Panc1 (cell line): ENCODE measurements at regions not wholly inside any gene's neighbourhood (a gene's known extent, or its start where the extent isn't known, plus 50 kb on each side); places are given as distances from the start of the nearest gene placed in this dataset.

Source experiments
- ATAC-seq: fragments of 200-7000 bp; cut with Tn5 transposase; 2 replicates; pipeline ENCODE4 v1.9.1; 2020; ENCODE audit warnings: mild to moderate bottlenecking, moderate library complexity
- BruUV-seq: library from RNA; stranded (reverse); fragments of 400-500 nt; replicated peaks from 2 replicates; lab custom pipeline; 2021; lab: Mats Ljungman, UMichigan
- CTCF ChIA-PET: fragments of 300-600 bp; sonication (Branson Sonifier 250); formaldehyde crosslinking; loops from one replicate; lab custom pipeline; 2022; ENCODE audit warnings: antibody characterized with exemption; lab: Charles Lee
- POLR2A ChIA-PET: fragments of 300-600 bp; sonication (Branson Sonifier 250); formaldehyde crosslinking; loops from one replicate; lab custom pipeline; 2022; ENCODE audit warnings: antibody characterized with exemption; lab: Charles Lee
- DNase-seq: peaks from one replicate; pipeline ENCODE4 v3.0.0-alpha.2; 2010; ENCODE audit warnings: low read depth, low spot score
- H3K27ac ChIP-seq: 2 replicates; pipeline ENCODE4 v1.5.1; 2011; ENCODE audit warnings: mild to moderate bottlenecking, low read length, inconsistent platforms
- H3K27me3 ChIP-seq: fragments of 200-500 bp; sonication (Bioruptor generic); 2 replicates; pipeline ENCODE4 v1.6.0; 2014; ENCODE audit warnings: low read length, inconsistent platforms; ENCODE audit not compliant: control insufficient read depth, insufficient read depth
- H3K36me3 ChIP-seq: fragments of 200-500 bp; sonication (Bioruptor generic); 2 replicates; pipeline ENCODE4 v1.5.1; 2014; ENCODE audit warnings: inconsistent platforms, mild to moderate bottlenecking, low read length, moderate library complexity; ENCODE audit not compliant: control insufficient read depth, insufficient read depth
- H3K4me1 ChIP-seq: 2 replicates; pipeline ENCODE4 v1.5.1; 2011; ENCODE audit warnings: inconsistent platforms, mild to moderate bottlenecking, low read length, moderate library complexity; ENCODE audit not compliant: control insufficient read depth, insufficient read depth
- H3K4me3 ChIP-seq, 2 experiments: 2 replicates each; pipeline ENCODE4 v1.5.1; 2011 to 2012; ENCODE audit warnings: low read depth in 2 of 2, low read length in 2 of 2, mild to moderate bottlenecking in 2 of 2, inconsistent platforms in 1 of 2, moderate library complexity in 1 of 2
- H3K9me3 ChIP-seq: fragments of 200-500 bp; sonication (Bioruptor generic); 2 replicates; pipeline ENCODE4 v1.5.1; 2014; ENCODE audit warnings: low read depth, mild to moderate bottlenecking, inconsistent platforms, low read length, moderate library complexity; ENCODE audit not compliant: control insufficient read depth, insufficient read depth
- POLR2AphosphoS5 ChIP-seq: IDR thresholded peaks from 2 replicates; pipeline ENCODE4 v1.6.1; 2012; ENCODE audit warnings: mild to moderate bottlenecking, low read depth, low read length, moderate library complexity
- SIN3A ChIP-seq: IDR thresholded peaks from 2 replicates; pipeline ENCODE4 v1.6.1; 2012; ENCODE audit warnings: low read depth, mild to moderate bottlenecking, low read length, moderate library complexity, borderline replicate concordance; ENCODE audit not compliant: insufficient read depth
- TCF7L2 ChIP-seq: IDR thresholded peaks from 2 replicates; pipeline ENCODE4 v1.6.1; 2011; ENCODE audit warnings: mild to moderate bottlenecking, low read depth, low read length, inconsistent platforms
- in situ Hi-C: cut with HindIII; loops from 2 replicates; pipeline ENCODE4 v1.10.0; 2016; ENCODE audit warnings: low sequenced_read_pairs, low pct_unique_long_range_greater_than_20kb
- intact Hi-C: fragments of 100-400 bp; cut with micrococcal nuclease; formaldehyde crosslinking; loops from one replicate; pipeline ENCODE4 v1.10.0; 2022; ENCODE audit not compliant: unreplicated experiment
- TF ChIP-seq, protein P1 (sequence below), 2 experiments: IDR thresholded peaks; 2 replicates each; pipeline ENCODE4 v1.6.1; 2011 to 2012; ENCODE audit warnings: low read depth in 2 of 2, control low read depth in 1 of 2, low read length in 1 of 2, mild to moderate bottlenecking in 1 of 2, moderate library complexity in 1 of 2; ENCODE audit not compliant: insufficient read depth in 1 of 2
- TF ChIP-seq, protein P2 (sequence below): fragments of 450-650 bp; IDR thresholded peaks from 2 replicates; pipeline ENCODE4 v1.5.1; 2017; ENCODE audit warnings: mild to moderate bottlenecking

DNA sequence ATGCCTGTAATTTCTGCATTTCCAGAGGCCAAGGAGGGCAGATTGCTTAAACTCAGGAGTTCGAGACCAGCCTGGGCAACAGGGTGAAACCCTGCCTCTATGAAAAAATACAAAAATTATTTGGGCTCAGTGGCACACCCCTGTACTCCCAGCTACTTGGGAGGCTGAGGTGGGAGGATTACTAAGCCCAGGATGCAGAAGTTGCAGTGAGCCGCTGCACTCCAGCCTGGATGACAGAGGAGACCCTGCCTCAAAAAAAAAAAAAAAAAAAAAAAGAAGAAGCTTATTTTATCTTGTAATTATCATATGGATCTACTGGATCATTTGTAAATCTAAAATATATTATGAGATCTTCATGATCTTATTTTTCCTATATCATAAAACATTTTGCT lies 84.1 kb downstream of the PPCDC start:
- no peaks in the 10 kb centered on the region for H3K27me3 ChIP-seq
- ATAC-seq (no peak), DNase-seq (no peak)
- intact Hi-C loops (no loop called here), in situ Hi-C loops (no loop called here)
- TF ChIP-seq SIN3A, result no peak
- H3K4me1 ChIP-seq, result peaks cover 6% of the 10 kb centered on the region; the same call in 1 of the 2 replicates
- no peak overlapping the region for H3K4me3 ChIP-seq
- no peak overlapping the region for H3K27ac ChIP-seq
- ChIA-PET CTCF (interaction anchor here (0.6 kb wide), 1 partner anchor 62 kb away, joined by 5 read pairs; no protein-coding TSS in a partner anchor), POLR2A (interaction anchor here (0.6 kb wide), 1 partner anchor 126 kb away, joined by 3 read pairs; no protein-coding TSS in a partner anchor)
- no TSS peak for BruUV-seq
- no peaks in the 10 kb centered on the region for H3K9me3 ChIP-seq
- no peaks in the 10 kb centered on the region for H3K36me3 ChIP-seq

DNA sequence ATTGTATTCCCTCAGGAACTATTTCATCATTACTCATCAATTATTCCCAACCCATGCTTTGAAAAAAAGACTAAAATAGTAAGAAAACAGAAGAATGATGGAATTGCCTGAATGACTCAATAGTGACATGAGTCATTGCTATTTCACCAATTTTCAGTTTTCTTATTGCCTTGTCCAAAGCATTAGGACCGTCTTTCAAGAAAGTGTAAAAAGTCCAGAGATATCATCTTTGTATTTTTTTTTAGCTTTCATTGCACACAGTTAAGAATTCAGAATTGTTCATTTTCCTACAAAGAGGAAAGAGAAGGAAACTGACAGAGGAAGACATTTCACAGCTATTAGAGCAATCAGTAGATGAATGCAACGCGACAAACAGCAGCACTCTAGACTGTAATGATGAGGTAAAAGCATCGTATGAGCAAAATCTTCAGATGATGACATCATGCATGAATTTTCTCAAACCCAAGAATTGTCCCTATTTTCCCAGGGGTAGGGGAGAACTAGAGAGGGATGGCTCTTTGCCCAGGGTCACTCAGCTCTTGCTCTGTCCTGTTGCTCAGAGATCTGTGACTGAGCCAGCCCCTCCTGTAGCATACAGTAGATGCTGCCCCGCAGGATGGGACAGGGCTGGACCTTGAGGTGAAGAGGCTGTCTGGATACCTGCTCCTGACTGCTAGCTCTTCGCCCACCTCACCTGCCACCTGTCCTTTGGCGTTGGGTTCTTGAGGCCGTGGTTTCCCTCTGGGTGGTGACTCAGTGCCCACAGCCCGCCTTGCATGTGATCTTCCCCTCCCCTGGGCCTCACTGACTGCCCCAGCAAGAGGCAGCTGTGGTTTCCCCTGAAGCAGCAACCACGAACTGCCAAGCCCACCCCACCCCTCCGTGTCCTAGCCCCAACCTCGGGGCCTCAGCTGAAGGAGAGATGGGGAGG lies 84.8 kb downstream of the PPCDC start:
- Histone ChIP-seq H3K36me3 (no peaks in the 10 kb centered on the region), H3K9me3 (no peaks in the 10 kb centered on the region), H3K27me3 (no peaks in the 10 kb centered on the region), H3K4me3 (no peak overlapping the region), H3K4me1 (peaks cover 6% of the 10 kb centered on the region; the same call in 1 of the 2 replicates), H3K27ac (no peak overlapping the region)
- no peak for ATAC-seq
- in situ Hi-C loops (no loop called here), intact Hi-C loops (no loop called here)
- DNase-seq, result no peak
- TF ChIP-seq, protein P1, sequence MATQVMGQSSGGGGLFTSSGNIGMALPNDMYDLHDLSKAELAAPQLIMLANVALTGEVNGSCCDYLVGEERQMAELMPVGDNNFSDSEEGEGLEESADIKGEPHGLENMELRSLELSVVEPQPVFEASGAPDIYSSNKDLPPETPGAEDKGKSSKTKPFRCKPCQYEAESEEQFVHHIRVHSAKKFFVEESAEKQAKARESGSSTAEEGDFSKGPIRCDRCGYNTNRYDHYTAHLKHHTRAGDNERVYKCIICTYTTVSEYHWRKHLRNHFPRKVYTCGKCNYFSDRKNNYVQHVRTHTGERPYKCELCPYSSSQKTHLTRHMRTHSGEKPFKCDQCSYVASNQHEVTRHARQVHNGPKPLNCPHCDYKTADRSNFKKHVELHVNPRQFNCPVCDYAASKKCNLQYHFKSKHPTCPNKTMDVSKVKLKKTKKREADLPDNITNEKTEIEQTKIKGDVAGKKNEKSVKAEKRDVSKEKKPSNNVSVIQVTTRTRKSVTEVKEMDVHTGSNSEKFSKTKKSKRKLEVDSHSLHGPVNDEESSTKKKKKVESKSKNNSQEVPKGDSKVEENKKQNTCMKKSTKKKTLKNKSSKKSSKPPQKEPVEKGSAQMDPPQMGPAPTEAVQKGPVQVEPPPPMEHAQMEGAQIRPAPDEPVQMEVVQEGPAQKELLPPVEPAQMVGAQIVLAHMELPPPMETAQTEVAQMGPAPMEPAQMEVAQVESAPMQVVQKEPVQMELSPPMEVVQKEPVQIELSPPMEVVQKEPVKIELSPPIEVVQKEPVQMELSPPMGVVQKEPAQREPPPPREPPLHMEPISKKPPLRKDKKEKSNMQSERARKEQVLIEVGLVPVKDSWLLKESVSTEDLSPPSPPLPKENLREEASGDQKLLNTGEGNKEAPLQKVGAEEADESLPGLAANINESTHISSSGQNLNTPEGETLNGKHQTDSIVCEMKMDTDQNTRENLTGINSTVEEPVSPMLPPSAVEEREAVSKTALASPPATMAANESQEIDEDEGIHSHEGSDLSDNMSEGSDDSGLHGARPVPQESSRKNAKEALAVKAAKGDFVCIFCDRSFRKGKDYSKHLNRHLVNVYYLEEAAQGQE (IDR thresholded peaks at IDR 0.05; ENCODE audit: insufficient read depth in 1 of 2, low read depth in 2 of 2, low read length in 1 of 2), result no peak
- TF ChIP-seq TCF7L2 (no peak), SIN3A (no peak), POLR2AphosphoS5 (no peak)
- TF ChIP-seq, protein P2, sequence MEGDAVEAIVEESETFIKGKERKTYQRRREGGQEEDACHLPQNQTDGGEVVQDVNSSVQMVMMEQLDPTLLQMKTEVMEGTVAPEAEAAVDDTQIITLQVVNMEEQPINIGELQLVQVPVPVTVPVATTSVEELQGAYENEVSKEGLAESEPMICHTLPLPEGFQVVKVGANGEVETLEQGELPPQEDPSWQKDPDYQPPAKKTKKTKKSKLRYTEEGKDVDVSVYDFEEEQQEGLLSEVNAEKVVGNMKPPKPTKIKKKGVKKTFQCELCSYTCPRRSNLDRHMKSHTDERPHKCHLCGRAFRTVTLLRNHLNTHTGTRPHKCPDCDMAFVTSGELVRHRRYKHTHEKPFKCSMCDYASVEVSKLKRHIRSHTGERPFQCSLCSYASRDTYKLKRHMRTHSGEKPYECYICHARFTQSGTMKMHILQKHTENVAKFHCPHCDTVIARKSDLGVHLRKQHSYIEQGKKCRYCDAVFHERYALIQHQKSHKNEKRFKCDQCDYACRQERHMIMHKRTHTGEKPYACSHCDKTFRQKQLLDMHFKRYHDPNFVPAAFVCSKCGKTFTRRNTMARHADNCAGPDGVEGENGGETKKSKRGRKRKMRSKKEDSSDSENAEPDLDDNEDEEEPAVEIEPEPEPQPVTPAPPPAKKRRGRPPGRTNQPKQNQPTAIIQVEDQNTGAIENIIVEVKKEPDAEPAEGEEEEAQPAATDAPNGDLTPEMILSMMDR, result no peak
- POLR2A ChIA-PET, result interaction anchor here (0.6 kb wide), 1 partner anchor 126 kb away, joined by 3 read pairs; no protein-coding TSS in a partner anchor
- CTCF ChIA-PET, result interaction anchor here (0.6 kb wide), 1 partner anchor 63 kb away, joined by 5 read pairs; no protein-coding TSS in a partner anchor
- BruUV-seq, result no TSS peak
